ENCODE measurements at regions not wholly inside any gene's neighbourhood (a gene's known extent, or its start where the extent isn't known, plus 50 kb on each side); places are given as distances from the start of the nearest gene placed in this dataset.

DNA sequence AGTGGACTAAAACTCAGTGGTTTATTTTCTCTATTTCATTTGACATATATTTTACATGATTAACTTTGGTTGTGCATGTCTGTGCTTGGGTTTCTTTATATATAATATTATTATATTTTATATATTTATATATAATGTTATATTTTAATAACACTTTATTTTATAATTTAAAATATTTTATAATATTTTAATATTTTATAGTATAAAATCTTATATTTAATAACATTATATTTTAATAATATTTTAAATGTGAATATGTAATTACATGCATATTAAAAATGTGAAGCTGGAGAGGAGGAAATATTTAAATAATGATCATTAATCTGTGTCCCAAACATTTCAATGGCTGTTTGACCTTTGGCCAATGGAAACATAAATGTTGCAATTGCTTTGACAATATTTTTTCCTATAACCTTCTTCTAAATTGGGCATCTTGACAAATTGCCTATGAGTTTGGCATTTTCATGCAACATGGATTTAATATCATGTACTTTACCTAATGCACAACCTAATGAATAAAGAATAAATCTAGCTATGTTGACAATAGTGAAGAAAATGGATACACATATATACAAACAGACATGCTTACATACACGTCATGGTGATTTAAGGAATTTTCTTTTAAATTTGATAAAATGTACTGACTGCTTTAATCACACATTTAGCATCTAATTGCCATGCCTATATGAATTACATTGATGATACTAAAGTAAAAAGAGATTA lies 607.1 kb downstream of the SLITRK6 start:
- H3K27ac ChIP-seq (ENCODE audit: low read depth in 1 of 2, low read length in 1 of 2) = no peak overlapping the region
- no peak overlapping the region for H3K4me3 ChIP-seq (ENCODE audit: low read length in 2 of 2)
- H3K4me1 ChIP-seq (ENCODE audit: control insufficient read depth in 2 of 2, insufficient read depth in 2 of 2, low read length in 2 of 2) = no peaks in the 10 kb centered on the region
- WGBS = 92% methylated on average over 1 of the region's 1 CpG
- no peaks in the 10 kb centered on the region for H3K36me3 ChIP-seq (ENCODE audit: control insufficient read depth in 2 of 2, insufficient read depth in 2 of 2, low read length in 1 of 2)
- H3K9me3 ChIP-seq (ENCODE audit: control insufficient read depth in 2 of 2, insufficient read depth in 1 of 2, low read length in 1 of 2) = no peaks in the 10 kb centered on the region
- no peak for DNase-seq (ENCODE audit: low read depth in 6 of 9, low spot score in 9 of 9)
- no peaks in the 10 kb centered on the region for H3K27me3 ChIP-seq (ENCODE audit: control insufficient read depth in 2 of 2, insufficient read depth in 1 of 2, low read length in 1 of 2)

DNA sequence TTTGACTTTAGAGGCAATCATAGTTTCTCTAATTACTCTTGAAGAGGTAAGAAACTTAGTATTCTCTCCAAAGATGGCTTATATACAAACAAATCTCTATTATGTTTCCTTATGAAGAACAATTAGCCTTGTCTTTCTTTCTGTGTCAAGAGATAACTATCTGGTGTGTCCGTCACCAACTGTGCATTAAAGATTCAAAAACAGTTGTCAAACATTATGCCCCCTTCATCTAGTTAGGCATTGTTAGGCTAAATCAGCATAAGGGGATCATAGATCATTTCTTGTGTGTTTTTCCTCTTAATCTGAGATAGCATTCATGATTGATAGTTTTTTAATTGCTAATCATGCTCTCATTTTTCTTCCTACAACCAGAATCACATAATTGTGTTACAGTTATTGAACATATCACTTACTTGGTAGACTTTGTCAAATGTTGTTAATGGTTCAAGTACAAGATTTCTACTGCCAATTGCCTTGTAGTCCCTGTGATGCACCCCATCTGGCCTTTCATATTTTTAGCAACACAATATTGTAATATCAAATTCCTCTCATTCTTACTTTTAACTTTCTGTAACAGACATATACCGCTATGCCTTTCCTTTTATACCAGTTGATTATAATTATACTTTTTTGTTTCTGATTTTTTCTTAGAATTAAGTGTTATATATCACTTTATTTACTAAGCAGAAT lies 612.7 kb downstream of the SLITRK6 start:
- DNase-seq (ENCODE audit: low read depth in 6 of 9, low spot score in 9 of 9) = no peak
- Histone ChIP-seq H3K4me3 (ENCODE audit: low read length in 2 of 2) (no peak overlapping the region), H3K27ac (ENCODE audit: low read depth in 1 of 2, low read length in 1 of 2) (no peak overlapping the region), H3K4me1 (ENCODE audit: control insufficient read depth in 2 of 2, insufficient read depth in 2 of 2, low read length in 2 of 2) (no peaks in the 10 kb centered on the region), H3K36me3 (ENCODE audit: control insufficient read depth in 2 of 2, insufficient read depth in 2 of 2, low read length in 1 of 2) (no peaks in the 10 kb centered on the region), H3K27me3 (ENCODE audit: control insufficient read depth in 2 of 2, insufficient read depth in 1 of 2, low read length in 1 of 2) (no peaks in the 10 kb centered on the region), H3K9me3 (ENCODE audit: control insufficient read depth in 2 of 2, insufficient read depth in 1 of 2, low read length in 1 of 2) (no peaks in the 10 kb centered on the region)
- 94% methylated on average over 2 of the region's 2 CpGs for WGBS

DNA sequence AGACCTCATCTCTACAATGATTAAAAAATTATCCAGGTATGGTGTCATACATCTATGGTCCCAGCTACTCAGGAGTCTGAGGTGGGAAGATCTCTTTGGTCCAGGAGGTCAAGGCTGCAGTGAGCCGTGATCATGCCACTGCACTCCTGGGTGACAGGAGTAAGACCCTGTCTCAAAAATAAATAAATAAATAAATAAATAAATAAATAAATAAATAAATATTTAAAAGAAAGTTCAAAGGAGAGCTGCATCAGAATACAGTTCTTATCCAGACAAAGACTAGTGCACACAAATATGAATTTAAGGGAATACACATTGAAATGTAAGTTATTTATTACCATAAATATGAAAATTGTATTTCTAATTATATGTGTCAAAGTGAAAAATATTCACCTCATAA lies 624.9 kb downstream of the SLITRK6 start:
- DNase-seq (ENCODE audit: low read depth in 6 of 9, low spot score in 9 of 9) = no peak
- Histone ChIP-seq H3K27me3 (ENCODE audit: control insufficient read depth in 2 of 2, insufficient read depth in 1 of 2, low read length in 1 of 2) (no peaks in the 10 kb centered on the region), H3K4me3 (ENCODE audit: low read length in 2 of 2) (no peak overlapping the region), H3K4me1 (ENCODE audit: control insufficient read depth in 2 of 2, insufficient read depth in 2 of 2, low read length in 2 of 2) (no peaks in the 10 kb centered on the region), H3K36me3 (ENCODE audit: control insufficient read depth in 2 of 2, insufficient read depth in 2 of 2, low read length in 1 of 2) (no peaks in the 10 kb centered on the region), H3K9me3 (ENCODE audit: control insufficient read depth in 2 of 2, insufficient read depth in 1 of 2, low read length in 1 of 2) (peaks cover 1 to 4% of the 10 kb centered on the region in 2 donors), H3K27ac (ENCODE audit: low read depth in 1 of 2, low read length in 1 of 2) (no peak overlapping the region)
- 98% methylated on average over 1 of the region's 1 CpG for WGBS

DNA sequence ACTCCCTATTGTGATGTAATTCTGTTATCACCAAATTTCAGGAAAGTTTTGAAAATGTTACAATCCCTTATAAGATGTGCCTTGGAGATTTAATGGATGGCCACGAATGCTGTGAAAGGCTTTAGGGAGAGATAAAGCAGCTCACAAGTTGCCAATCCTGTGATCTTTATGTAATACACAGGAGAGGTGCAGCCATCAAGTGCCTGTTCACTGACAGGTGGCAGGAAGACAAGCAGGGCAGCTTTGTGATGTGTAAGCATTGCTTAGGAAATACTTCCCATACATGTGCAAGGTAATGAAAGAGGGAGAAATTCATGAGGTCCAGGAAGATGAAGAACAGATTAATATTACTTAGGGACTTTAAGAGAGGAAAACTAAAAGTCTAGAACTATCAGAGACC lies 628.8 kb downstream of the SLITRK6 start:
- Histone ChIP-seq H3K36me3 (ENCODE audit: control insufficient read depth in 2 of 2, insufficient read depth in 2 of 2, low read length in 1 of 2) (no peaks in the 10 kb centered on the region), H3K4me1 (ENCODE audit: control insufficient read depth in 2 of 2, insufficient read depth in 2 of 2, low read length in 2 of 2) (no peaks in the 10 kb centered on the region), H3K4me3 (ENCODE audit: low read length in 2 of 2) (no peak overlapping the region), H3K27me3 (ENCODE audit: control insufficient read depth in 2 of 2, insufficient read depth in 1 of 2, low read length in 1 of 2) (no peaks in the 10 kb centered on the region), H3K9me3 (ENCODE audit: control insufficient read depth in 2 of 2, insufficient read depth in 1 of 2, low read length in 1 of 2) (no peaks in the 10 kb centered on the region), H3K27ac (ENCODE audit: low read depth in 1 of 2, low read length in 1 of 2) (no peak overlapping the region)
- WGBS = 74% methylated on average over 1 of the region's 1 CpG
- no peak for DNase-seq (ENCODE audit: low read depth in 6 of 9, low spot score in 9 of 9)

DNA sequence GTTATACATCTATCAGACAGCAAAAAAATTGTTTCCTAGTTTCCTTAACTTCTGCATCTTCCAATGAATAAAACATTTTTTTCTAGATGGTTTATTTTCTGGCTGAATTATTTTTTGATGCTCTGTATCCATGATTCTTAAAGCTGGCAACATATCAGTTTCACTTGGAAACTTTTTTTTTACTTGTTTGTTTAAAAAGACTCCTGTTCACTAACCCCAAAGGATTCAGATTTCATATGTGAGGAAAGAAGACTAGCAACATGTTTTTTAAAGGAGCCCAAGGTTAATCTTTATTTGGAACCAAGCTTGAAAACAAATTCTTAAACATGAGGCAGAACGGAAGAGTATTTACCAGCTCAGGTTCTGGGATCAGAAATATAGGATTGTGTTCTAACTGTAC lies 632.3 kb downstream of the SLITRK6 start:
- Histone ChIP-seq H3K27ac (ENCODE audit: low read depth in 1 of 2, low read length in 1 of 2) (no peak overlapping the region), H3K4me3 (ENCODE audit: low read length in 2 of 2) (no peak overlapping the region), H3K4me1 (ENCODE audit: control insufficient read depth in 2 of 2, insufficient read depth in 2 of 2, low read length in 2 of 2) (no peaks in the 10 kb centered on the region), H3K27me3 (ENCODE audit: control insufficient read depth in 2 of 2, insufficient read depth in 1 of 2, low read length in 1 of 2) (no peaks in the 10 kb centered on the region), H3K36me3 (ENCODE audit: control insufficient read depth in 2 of 2, insufficient read depth in 2 of 2, low read length in 1 of 2) (no peaks in the 10 kb centered on the region), H3K9me3 (ENCODE audit: control insufficient read depth in 2 of 2, insufficient read depth in 1 of 2, low read length in 1 of 2) (peaks cover 0 to 7% of the 10 kb centered on the region in 2 donors)
- 91% methylated on average over 1 of the region's 1 CpG for WGBS
- DNase-seq (ENCODE audit: low read depth in 6 of 9, low spot score in 9 of 9) = no peak

DNA sequence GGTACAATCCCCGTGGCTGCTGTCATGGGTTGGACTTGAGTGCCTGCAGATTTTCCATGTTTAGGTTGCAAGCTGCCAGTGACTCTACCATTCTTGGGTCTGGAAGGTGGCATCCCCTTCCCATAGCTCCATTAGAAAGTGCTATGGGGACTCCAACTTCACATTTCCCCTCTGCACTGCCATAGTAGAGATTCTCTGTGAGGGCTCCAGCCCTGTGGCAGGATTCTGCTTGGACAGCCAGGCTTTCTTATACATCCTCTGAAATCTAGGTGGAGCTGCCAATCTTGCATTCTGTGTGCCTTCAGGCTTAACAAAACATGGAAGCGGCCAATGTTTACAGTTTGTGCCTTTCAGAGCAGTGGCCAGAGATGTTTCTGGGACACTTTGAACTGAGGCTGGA lies 636.2 kb downstream of the SLITRK6 start:
- H3K36me3 ChIP-seq (ENCODE audit: control insufficient read depth in 2 of 2, insufficient read depth in 2 of 2, low read length in 1 of 2) = no peaks in the 10 kb centered on the region
- H3K9me3 ChIP-seq (ENCODE audit: control insufficient read depth in 2 of 2, insufficient read depth in 1 of 2, low read length in 1 of 2) = peaks cover 0 to 7% of the 10 kb centered on the region in 2 donors
- WGBS = 84% methylated on average over 2 of the region's 2 CpGs
- H3K27ac ChIP-seq (ENCODE audit: low read depth in 1 of 2, low read length in 1 of 2) = no peak overlapping the region
- H3K4me1 ChIP-seq (ENCODE audit: control insufficient read depth in 2 of 2, insufficient read depth in 2 of 2, low read length in 2 of 2) = no peaks in the 10 kb centered on the region
- H3K4me3 ChIP-seq (ENCODE audit: low read length in 2 of 2) = no peak overlapping the region
- H3K27me3 ChIP-seq (ENCODE audit: control insufficient read depth in 2 of 2, insufficient read depth in 1 of 2, low read length in 1 of 2) = no peaks in the 10 kb centered on the region
- DNase-seq (ENCODE audit: low read depth in 6 of 9, low spot score in 9 of 9) = no peak

DNA sequence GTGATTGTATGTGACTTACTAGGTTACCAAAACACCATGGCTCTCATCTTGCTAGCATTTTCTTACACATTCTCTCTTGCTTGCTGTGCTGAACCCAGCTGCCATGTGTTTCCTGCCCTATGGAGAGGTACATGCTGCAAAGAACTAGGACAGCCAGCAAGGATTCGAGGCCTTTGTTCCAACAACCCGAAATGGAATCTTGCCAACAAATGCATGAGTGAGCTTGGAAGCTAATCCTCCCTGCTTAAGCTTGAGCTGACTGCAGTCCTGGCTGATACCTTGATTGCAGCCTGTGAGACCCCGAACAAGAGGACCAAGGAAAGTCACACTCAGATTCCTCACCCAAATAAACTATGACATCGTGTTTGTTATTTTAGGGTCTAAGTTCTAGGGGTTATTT lies 651.2 kb downstream of the SLITRK6 start:
- Histone ChIP-seq H3K9me3 (ENCODE audit: control insufficient read depth in 2 of 2, insufficient read depth in 1 of 2, low read length in 1 of 2) (no peaks in the 10 kb centered on the region), H3K36me3 (ENCODE audit: control insufficient read depth in 2 of 2, insufficient read depth in 2 of 2, low read length in 1 of 2) (no peaks in the 10 kb centered on the region), H3K4me3 (ENCODE audit: low read length in 2 of 2) (no peak overlapping the region), H3K4me1 (ENCODE audit: control insufficient read depth in 2 of 2, insufficient read depth in 2 of 2, low read length in 2 of 2) (no peaks in the 10 kb centered on the region), H3K27ac (ENCODE audit: low read depth in 1 of 2, low read length in 1 of 2) (no peak overlapping the region), H3K27me3 (ENCODE audit: control insufficient read depth in 2 of 2, insufficient read depth in 1 of 2, low read length in 1 of 2) (no peaks in the 10 kb centered on the region)
- 87% methylated on average over 4 of the region's 4 CpGs for WGBS
- peak in 1 of 9 donors; percentile 3 for DNase-seq (ENCODE audit: low read depth in 6 of 9, low spot score in 9 of 9)

DNA sequence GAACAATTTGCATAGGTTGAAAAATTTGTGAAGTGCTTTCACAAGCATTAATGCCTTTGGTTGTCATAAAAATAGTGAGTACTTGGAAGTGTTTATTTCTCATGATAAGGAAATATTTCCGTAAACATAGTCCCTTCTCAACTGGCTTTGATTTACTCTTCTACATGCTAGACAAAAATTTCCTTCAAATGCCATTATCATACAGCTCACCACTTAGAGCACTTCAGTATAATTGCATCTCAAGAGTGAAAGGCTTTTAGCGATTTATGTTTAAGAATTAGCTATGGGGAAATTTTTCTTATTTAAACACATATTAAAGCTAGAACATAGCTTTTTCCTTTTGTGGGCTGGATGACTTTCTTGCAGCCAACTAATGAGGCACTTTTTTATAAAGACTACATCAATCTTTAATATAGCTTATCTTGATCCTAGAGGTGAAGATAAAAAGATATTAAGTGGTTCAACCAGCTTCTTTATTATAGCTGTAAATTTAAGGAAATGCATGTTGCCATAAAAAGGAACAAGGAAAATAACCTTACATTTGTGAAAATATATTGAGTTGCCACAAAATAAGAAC lies 656.8 kb downstream of the SLITRK6 start:
- no peak for DNase-seq (ENCODE audit: low read depth in 6 of 9, low spot score in 9 of 9)

DNA sequence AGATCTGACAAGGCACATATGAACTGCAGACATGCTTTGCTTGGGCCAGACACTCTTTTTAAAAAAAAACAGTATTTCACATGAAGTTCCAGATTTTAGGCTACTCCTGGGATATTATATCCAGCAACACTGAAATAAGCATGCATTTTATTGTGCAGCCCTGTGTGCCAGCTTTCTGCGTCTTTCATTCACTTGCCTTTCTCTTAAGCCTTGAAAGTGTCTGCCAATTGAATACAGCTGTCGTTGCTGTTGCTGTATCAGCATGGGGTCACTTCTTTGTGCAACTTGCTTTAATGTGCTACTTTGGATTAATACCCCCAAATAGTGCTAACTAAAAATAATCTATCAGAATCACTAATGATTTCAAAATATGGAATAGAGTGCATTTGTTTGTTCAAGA lies 657.8 kb downstream of the SLITRK6 start:
- no peaks in the 10 kb centered on the region for H3K36me3 ChIP-seq (ENCODE audit: control insufficient read depth in 2 of 2, insufficient read depth in 2 of 2, low read length in 1 of 2)
- 94% methylated on average over 2 of the region's 2 CpGs for WGBS
- H3K27me3 ChIP-seq (ENCODE audit: control insufficient read depth in 2 of 2, insufficient read depth in 1 of 2, low read length in 1 of 2) = no peaks in the 10 kb centered on the region
- no peaks in the 10 kb centered on the region for H3K9me3 ChIP-seq (ENCODE audit: control insufficient read depth in 2 of 2, insufficient read depth in 1 of 2, low read length in 1 of 2)
- H3K4me1 ChIP-seq (ENCODE audit: control insufficient read depth in 2 of 2, insufficient read depth in 2 of 2, low read length in 2 of 2) = no peaks in the 10 kb centered on the region
- H3K4me3 ChIP-seq (ENCODE audit: low read length in 2 of 2) = no peak overlapping the region
- H3K27ac ChIP-seq (ENCODE audit: low read depth in 1 of 2, low read length in 1 of 2) = no peak overlapping the region
- DNase-seq (ENCODE audit: low read depth in 6 of 9, low spot score in 9 of 9) = no peak

More for the DNA sequence above, 656.8 kb downstream of the SLITRK6 start:
- WGBS = 98% methylated on average over 2 of the region's 2 CpGs
- Histone ChIP-seq H3K27ac (ENCODE audit: low read depth in 1 of 2, low read length in 1 of 2) (no peak overlapping the region), H3K4me3 (ENCODE audit: low read length in 2 of 2) (no peak overlapping the region), H3K27me3 (ENCODE audit: control insufficient read depth in 2 of 2, insufficient read depth in 1 of 2, low read length in 1 of 2) (no peaks in the 10 kb centered on the region), H3K9me3 (ENCODE audit: control insufficient read depth in 2 of 2, insufficient read depth in 1 of 2, low read length in 1 of 2) (no peaks in the 10 kb centered on the region), H3K36me3 (ENCODE audit: control insufficient read depth in 2 of 2, insufficient read depth in 2 of 2, low read length in 1 of 2) (no peaks in the 10 kb centered on the region), H3K4me1 (ENCODE audit: control insufficient read depth in 2 of 2, insufficient read depth in 2 of 2, low read length in 2 of 2) (no peaks in the 10 kb centered on the region)
